GM23338 (cell line): ENCODE measurements at regions not wholly inside any gene's neighbourhood (a gene's known extent, or its start where the extent isn't known, plus 50 kb on each side); places are given as distances from the start of the nearest gene placed in this dataset.

Experiments
- ATAC-seq: fragments of 200-7000 bp; cut with Tn5 transposase; 3 replicates; pipeline ENCODE4 v1.9.1; 2020
- DNase-seq: peaks from one replicate; pipeline ENCODE4 v3.0.0-alpha.2; 2015; ENCODE audit warnings: low spot score
- H2AFZ ChIP-seq: fragments of 200-600 bp; sonication (generic); 2 replicates; pipeline ENCODE4 v1.8.0; 2016; ENCODE audit warnings: antibody characterized with exemption, mild to moderate bottlenecking, moderate library complexity
- H3F3A ChIP-seq: fragments of 200-600 bp; sonication (generic); replicated peaks from 2 replicates; pipeline ENCODE4 v1.8.0; 2017; ENCODE audit warnings: antibody characterized with exemption, mixed run types, low read depth
- H3K27ac ChIP-seq: fragments of 200-600 bp; sonication (generic); 2 replicates; pipeline ENCODE4 v1.6.1; 2016; ENCODE audit warnings: low read depth
- H3K27me3 ChIP-seq: fragments of 200-600 bp; sonication (generic); 2 replicates; pipeline ENCODE4 v1.8.0; 2016; ENCODE audit warnings: mild to moderate bottlenecking, mixed run types, moderate library complexity; ENCODE audit not compliant: insufficient read depth
- H3K36me3 ChIP-seq: fragments of 200-600 bp; sonication (generic); 2 replicates; pipeline ENCODE4 v1.8.0; 2016; ENCODE audit warnings: mild to moderate bottlenecking; ENCODE audit not compliant: insufficient read depth
- H3K4me1 ChIP-seq: fragments of 200-600 bp; sonication (generic); 2 replicates; pipeline ENCODE4 v1.8.0; 2016; ENCODE audit warnings: mild to moderate bottlenecking, moderate library complexity; ENCODE audit not compliant: insufficient read depth
- H3K4me2 ChIP-seq: fragments of 200-600 bp; sonication (generic); 2 replicates; pipeline ENCODE4 v1.7.1; 2017; ENCODE audit warnings: mixed run types
- H3K4me3 ChIP-seq: fragments of 200-600 bp; sonication (generic); 2 replicates; pipeline ENCODE4 v1.6.1; 2016; ENCODE audit warnings: mixed run types
- H3K79me2 ChIP-seq: fragments of 200-600 bp; sonication (generic); replicated peaks from 2 replicates; pipeline ENCODE4 v1.8.0; 2017; ENCODE audit warnings: mild to moderate bottlenecking; ENCODE audit not compliant: insufficient read depth
- H3K9me2 ChIP-seq: fragments of 200-600 bp; sonication (generic); 2 replicates; pipeline ENCODE4 v1.8.0; 2017; ENCODE audit not compliant: insufficient read depth
- H4K20me1 ChIP-seq: fragments of 200-600 bp; sonication (generic); replicated peaks from 2 replicates; pipeline ENCODE4 v1.8.0; 2017; ENCODE audit warnings: mild to moderate bottlenecking; ENCODE audit not compliant: insufficient read depth
- H3K27ac Mint-ChIP-seq: 2 replicates; pipeline ENCODE4 v1.8.0; 2020; ENCODE audit warnings: inconsistent platforms, mild to moderate bottlenecking, moderate library complexity, mixed read lengths
- H3K27me3 Mint-ChIP-seq: 3 replicates; pipeline ENCODE4 v1.8.0; 2022; ENCODE audit warnings: low read depth, mild to moderate bottlenecking, moderate library complexity, mixed read lengths, inconsistent platforms; ENCODE audit not compliant: insufficient read depth, poor library complexity
- H3K36me3 Mint-ChIP-seq: 3 replicates; pipeline ENCODE4 v1.8.0; 2021; ENCODE audit warnings: low read depth, mild to moderate bottlenecking, inconsistent platforms, moderate library complexity, mixed read lengths
- H3K4me1 Mint-ChIP-seq: 3 replicates; pipeline ENCODE4 v1.8.0; 2020; ENCODE audit warnings: mild to moderate bottlenecking, inconsistent platforms, mixed read lengths
- H3K4me3 Mint-ChIP-seq: 3 replicates; pipeline ENCODE4 v1.8.0; 2021; ENCODE audit warnings: moderate library complexity, mild to moderate bottlenecking, inconsistent platforms, mixed read lengths
- H3K9me3 Mint-ChIP-seq: 3 replicates; pipeline ENCODE4 v1.8.0; 2020; ENCODE audit warnings: moderate library complexity, mild to moderate bottlenecking, inconsistent platforms, mixed read lengths
- CREB1 ChIP-seq: fragments of 250-450 bp; sonication (Bioruptor Pico); IDR thresholded peaks from 2 replicates; pipeline ENCODE4 v1.5.0; 2020; ENCODE audit warnings: low read depth, mild to moderate bottlenecking, moderate library complexity
- EZH2 ChIP-seq: fragments of 200-600 bp; sonication (generic); IDR thresholded peaks from one replicate; pipeline ENCODE4 v1.8.0; 2017; ENCODE audit warnings: antibody characterized with exemption, mild to moderate bottlenecking, low read depth; ENCODE audit not compliant: unreplicated experiment
- EZH2phosphoT487 ChIP-seq: fragments of 200-600 bp; sonication (generic); IDR thresholded peaks from one replicate; pipeline ENCODE4 v1.8.1; 2018; ENCODE audit warnings: antibody characterized with exemption; ENCODE audit not compliant: unreplicated experiment
- JUNB ChIP-seq: IDR thresholded peaks from one replicate; pipeline ENCODE4 v1.6.1; 2016; ENCODE audit warnings: antibody characterized with exemption; ENCODE audit not compliant: unreplicated experiment
- NANOG ChIP-seq: IDR thresholded peaks from 2 replicates; pipeline ENCODE4 v1.6.1; 2016; ENCODE audit warnings: antibody characterized with exemption, borderline replicate concordance
- POLR2AphosphoS5 ChIP-seq: IDR thresholded peaks from 2 replicates; pipeline ENCODE4 v1.6.1; 2016; ENCODE audit warnings: antibody characterized with exemption, low read depth
- STAT1 ChIP-seq: IDR thresholded peaks from one replicate; pipeline ENCODE4 v1.6.1; 2016; ENCODE audit warnings: antibody characterized with exemption; ENCODE audit not compliant: unreplicated experiment
- ZNF114 ChIP-seq: fragments of 250-450 bp; sonication (Bioruptor Pico); IDR thresholded peaks from 2 replicates; pipeline ENCODE4 v1.5.0; 2020; ENCODE audit warnings: mild to moderate bottlenecking, moderate library complexity
- ZNF331 ChIP-seq: fragments of 250-450 bp; sonication (Bioruptor Pico); IDR thresholded peaks from 2 replicates; pipeline ENCODE4 v1.5.0; 2020; ENCODE audit warnings: low read depth, mild to moderate bottlenecking, moderate library complexity
- ZNF462 ChIP-seq: fragments of 250-450 bp; sonication (Bioruptor Pico); IDR thresholded peaks from 2 replicates; pipeline ENCODE4 v1.5.0; 2020; ENCODE audit warnings: mild to moderate bottlenecking, moderate library complexity
- TF ChIP-seq, protein P1 (sequence below): IDR thresholded peaks from one replicate; pipeline ENCODE4 v1.6.1; 2018; ENCODE audit warnings: antibody characterized with exemption; ENCODE audit not compliant: unreplicated experiment
- TF ChIP-seq, protein P2 (sequence below), 2 experiments: fragments of 200-600 bp in 1 of 2; sonication (generic) in 1 of 2; conservative IDR thresholded peaks; 2 replicates each; pipeline versions ENCODE4 v1.5.1 to v1.6.1; 2016 to 2017; ENCODE audit warnings: antibody characterized with exemption in 2 of 2, low read depth in 2 of 2, mild to moderate bottlenecking in 2 of 2, moderate library complexity in 1 of 2
- TF ChIP-seq, protein P3 (sequence below): IDR thresholded peaks from 2 replicates; pipeline ENCODE4 v1.6.1; 2016; ENCODE audit warnings: antibody characterized with exemption

DNA sequence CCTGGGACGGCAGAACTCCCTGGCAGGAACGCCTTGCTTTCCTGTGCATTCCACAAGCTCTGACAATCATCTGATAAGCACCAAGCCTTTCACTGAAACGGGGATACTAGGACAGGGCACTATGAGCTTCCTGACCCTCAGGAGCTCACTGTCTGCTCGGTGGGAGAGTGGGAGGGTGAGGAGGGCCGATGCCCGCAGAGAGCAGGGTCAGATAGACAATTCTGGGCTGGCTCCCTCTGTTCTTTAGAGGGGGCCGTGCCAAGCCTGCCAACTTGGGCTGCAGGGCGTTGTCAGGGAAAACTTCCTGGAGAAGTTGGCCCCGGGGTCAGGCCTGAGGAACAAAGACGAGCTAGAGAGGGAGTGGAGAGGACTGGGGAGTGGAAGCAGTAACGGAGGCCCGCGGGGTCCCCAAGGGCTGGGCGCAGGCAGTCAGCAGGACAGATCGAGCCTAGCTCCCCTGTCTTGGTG lies 82.0 kb downstream of the CTAGE1 start:
- no peak overlapping the region for H3K27ac ChIP-seq
- Mint-ChIP-seq H3K4me1 (peaks cover 18% of the 10 kb centered on the region), H3K9me3 (no peaks in the 10 kb centered on the region), H3K36me3 (no peaks in the 10 kb centered on the region), H3K27me3 (peaks cover 20% of the 10 kb centered on the region), H3K27ac (no peak overlapping the region), H3K4me3 (no peak overlapping the region)
- H3K27me3 ChIP-seq: peaks cover 15% of the 10 kb centered on the region
- no peaks in the 10 kb centered on the region for H3F3A ChIP-seq
- H3K4me2 ChIP-seq: no peak overlapping the region
- no peaks in the 10 kb centered on the region for H3K36me3 ChIP-seq
- DNase-seq (no peak), ATAC-seq (no peak)
- no peaks in the 10 kb centered on the region for H4K20me1 ChIP-seq
- no peaks in the 10 kb centered on the region for H3K79me2 ChIP-seq
- H3K4me3 ChIP-seq: no peak overlapping the region
- peaks cover 10% of the 10 kb centered on the region for H3K4me1 ChIP-seq
- H3K9me2 ChIP-seq: no peaks in the 10 kb centered on the region
- no peak overlapping the region for H2AFZ ChIP-seq
- no peak for TF ChIP-seq POLR2AphosphoS5
- TF ChIP-seq, protein P1, sequence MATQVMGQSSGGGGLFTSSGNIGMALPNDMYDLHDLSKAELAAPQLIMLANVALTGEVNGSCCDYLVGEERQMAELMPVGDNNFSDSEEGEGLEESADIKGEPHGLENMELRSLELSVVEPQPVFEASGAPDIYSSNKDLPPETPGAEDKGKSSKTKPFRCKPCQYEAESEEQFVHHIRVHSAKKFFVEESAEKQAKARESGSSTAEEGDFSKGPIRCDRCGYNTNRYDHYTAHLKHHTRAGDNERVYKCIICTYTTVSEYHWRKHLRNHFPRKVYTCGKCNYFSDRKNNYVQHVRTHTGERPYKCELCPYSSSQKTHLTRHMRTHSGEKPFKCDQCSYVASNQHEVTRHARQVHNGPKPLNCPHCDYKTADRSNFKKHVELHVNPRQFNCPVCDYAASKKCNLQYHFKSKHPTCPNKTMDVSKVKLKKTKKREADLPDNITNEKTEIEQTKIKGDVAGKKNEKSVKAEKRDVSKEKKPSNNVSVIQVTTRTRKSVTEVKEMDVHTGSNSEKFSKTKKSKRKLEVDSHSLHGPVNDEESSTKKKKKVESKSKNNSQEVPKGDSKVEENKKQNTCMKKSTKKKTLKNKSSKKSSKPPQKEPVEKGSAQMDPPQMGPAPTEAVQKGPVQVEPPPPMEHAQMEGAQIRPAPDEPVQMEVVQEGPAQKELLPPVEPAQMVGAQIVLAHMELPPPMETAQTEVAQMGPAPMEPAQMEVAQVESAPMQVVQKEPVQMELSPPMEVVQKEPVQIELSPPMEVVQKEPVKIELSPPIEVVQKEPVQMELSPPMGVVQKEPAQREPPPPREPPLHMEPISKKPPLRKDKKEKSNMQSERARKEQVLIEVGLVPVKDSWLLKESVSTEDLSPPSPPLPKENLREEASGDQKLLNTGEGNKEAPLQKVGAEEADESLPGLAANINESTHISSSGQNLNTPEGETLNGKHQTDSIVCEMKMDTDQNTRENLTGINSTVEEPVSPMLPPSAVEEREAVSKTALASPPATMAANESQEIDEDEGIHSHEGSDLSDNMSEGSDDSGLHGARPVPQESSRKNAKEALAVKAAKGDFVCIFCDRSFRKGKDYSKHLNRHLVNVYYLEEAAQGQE: no peak
- no peak for TF ChIP-seq ZNF114 (CRISPR knock-in tag)
- no peak for TF ChIP-seq STAT1
- TF ChIP-seq EZH2: no peak
- TF ChIP-seq, protein P2, sequence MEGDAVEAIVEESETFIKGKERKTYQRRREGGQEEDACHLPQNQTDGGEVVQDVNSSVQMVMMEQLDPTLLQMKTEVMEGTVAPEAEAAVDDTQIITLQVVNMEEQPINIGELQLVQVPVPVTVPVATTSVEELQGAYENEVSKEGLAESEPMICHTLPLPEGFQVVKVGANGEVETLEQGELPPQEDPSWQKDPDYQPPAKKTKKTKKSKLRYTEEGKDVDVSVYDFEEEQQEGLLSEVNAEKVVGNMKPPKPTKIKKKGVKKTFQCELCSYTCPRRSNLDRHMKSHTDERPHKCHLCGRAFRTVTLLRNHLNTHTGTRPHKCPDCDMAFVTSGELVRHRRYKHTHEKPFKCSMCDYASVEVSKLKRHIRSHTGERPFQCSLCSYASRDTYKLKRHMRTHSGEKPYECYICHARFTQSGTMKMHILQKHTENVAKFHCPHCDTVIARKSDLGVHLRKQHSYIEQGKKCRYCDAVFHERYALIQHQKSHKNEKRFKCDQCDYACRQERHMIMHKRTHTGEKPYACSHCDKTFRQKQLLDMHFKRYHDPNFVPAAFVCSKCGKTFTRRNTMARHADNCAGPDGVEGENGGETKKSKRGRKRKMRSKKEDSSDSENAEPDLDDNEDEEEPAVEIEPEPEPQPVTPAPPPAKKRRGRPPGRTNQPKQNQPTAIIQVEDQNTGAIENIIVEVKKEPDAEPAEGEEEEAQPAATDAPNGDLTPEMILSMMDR (conservative IDR thresholded peaks at IDR 0.05; ENCODE audit: low read depth in 2 of 2): no peak
- no peak for TF ChIP-seq EZH2phosphoT487
- no peak for TF ChIP-seq CREB1 (CRISPR knock-in tag)
- TF ChIP-seq NANOG: no peak
- TF ChIP-seq ZNF331 (CRISPR knock-in tag): no peak
- no peak for TF ChIP-seq ZNF462 (CRISPR knock-in tag)
- TF ChIP-seq JUNB: no peak
- TF ChIP-seq, protein P3, sequence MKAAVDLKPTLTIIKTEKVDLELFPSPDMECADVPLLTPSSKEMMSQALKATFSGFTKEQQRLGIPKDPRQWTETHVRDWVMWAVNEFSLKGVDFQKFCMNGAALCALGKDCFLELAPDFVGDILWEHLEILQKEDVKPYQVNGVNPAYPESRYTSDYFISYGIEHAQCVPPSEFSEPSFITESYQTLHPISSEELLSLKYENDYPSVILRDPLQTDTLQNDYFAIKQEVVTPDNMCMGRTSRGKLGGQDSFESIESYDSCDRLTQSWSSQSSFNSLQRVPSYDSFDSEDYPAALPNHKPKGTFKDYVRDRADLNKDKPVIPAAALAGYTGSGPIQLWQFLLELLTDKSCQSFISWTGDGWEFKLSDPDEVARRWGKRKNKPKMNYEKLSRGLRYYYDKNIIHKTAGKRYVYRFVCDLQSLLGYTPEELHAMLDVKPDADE: no peak
